ENCODE measurements at regions not wholly inside any gene's neighbourhood (a gene's known extent, or its start where the extent isn't known, plus 50 kb on each side); places are given as distances from the start of the nearest gene placed in this dataset.

DNA sequence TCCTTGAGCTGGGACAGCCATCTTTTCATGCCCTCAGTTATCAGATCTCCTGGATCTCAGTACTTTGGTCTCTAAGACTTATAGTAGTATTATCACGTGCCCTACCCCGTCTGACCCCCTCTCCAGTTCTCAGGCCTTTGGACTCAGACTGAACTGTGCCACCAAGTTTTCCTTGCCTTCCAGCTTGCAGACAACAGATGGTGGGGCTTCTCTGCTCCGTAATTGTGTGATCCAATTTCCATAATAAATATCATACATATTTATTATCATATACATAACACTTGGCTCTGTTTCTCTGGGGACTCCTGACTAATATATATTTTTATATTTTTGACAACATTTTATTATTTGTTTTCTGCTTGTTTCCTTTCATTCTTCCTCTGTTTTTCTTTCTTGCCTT is 458.8 kb upstream of the SEMA6D start:
- H3K27me3 ChIP-seq (ENCODE audit: insufficient read depth, low read depth, severe bottlenecking): no peaks in the 10 kb centered on the region
- H3K36me3 ChIP-seq: no peaks in the 10 kb centered on the region
- TF ChIP-seq, protein P1, sequence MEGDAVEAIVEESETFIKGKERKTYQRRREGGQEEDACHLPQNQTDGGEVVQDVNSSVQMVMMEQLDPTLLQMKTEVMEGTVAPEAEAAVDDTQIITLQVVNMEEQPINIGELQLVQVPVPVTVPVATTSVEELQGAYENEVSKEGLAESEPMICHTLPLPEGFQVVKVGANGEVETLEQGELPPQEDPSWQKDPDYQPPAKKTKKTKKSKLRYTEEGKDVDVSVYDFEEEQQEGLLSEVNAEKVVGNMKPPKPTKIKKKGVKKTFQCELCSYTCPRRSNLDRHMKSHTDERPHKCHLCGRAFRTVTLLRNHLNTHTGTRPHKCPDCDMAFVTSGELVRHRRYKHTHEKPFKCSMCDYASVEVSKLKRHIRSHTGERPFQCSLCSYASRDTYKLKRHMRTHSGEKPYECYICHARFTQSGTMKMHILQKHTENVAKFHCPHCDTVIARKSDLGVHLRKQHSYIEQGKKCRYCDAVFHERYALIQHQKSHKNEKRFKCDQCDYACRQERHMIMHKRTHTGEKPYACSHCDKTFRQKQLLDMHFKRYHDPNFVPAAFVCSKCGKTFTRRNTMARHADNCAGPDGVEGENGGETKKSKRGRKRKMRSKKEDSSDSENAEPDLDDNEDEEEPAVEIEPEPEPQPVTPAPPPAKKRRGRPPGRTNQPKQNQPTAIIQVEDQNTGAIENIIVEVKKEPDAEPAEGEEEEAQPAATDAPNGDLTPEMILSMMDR (IDR thresholded peaks at IDR 0.05; ENCODE audit: low read depth, low read length): no peak
- peak; percentile 6 for DNase-seq
- H3K4me3 ChIP-seq (ENCODE audit: low read depth, low read length): no peak overlapping the region
- no peak overlapping the region for H3K27ac ChIP-seq
- H3K9me3 ChIP-seq (ENCODE audit: severe bottlenecking): no peaks in the 10 kb centered on the region

DNA sequence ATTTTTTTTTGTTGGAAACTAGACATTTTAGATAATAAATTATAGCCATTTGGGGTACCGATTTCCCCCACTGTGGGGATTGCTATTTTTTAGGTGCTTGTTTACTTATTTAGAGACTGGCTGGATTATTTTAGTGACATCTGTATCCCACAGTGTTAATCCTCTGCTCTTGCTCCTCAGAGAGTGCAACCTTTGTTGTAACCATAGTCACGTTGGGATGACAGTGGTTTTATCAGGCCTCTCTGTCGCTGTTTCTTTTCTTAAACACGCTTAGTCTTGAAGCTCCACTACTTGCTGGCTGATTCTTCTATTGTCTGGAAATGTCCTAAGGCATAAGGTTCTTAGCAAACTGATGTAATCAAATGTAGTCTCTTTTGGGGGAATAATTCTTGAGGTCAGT is 451.6 kb upstream of the SEMA6D start:
- H3K4me3 ChIP-seq (ENCODE audit: low read depth, low read length): no peak overlapping the region
- H3K36me3 ChIP-seq: no peaks in the 10 kb centered on the region
- no peaks in the 10 kb centered on the region for H3K27me3 ChIP-seq (ENCODE audit: insufficient read depth, low read depth, severe bottlenecking)
- no peaks in the 10 kb centered on the region for H3K9me3 ChIP-seq (ENCODE audit: severe bottlenecking)
- no peak for DNase-seq
- H3K27ac ChIP-seq: no peak overlapping the region
- TF ChIP-seq, protein P1 (IDR thresholded peaks at IDR 0.05; ENCODE audit: low read depth, low read length): no peak

DNA sequence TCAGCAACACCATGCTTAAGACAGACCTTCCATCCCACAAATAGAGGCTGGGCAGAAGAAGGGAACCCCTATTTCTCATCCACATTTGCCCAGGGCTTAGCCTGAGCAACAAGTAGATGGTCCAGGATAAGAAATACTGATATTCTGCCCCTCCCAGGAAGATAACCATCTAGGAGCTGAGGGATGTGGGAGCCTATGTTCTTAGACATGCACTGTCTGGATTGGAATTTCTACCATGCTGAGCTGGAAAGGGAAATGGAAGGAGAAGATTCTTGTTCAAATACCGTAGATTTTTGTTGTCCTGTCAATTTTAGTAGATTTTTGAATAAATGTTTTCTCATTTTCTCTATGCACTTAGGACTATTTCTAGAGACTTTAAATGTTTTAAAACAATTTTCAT is 450.7 kb upstream of the SEMA6D start:
- Histone ChIP-seq H3K27ac (no peak overlapping the region), H3K4me3 (ENCODE audit: low read depth, low read length) (no peak overlapping the region), H3K27me3 (ENCODE audit: insufficient read depth, low read depth, severe bottlenecking) (no peaks in the 10 kb centered on the region), H3K9me3 (ENCODE audit: severe bottlenecking) (no peaks in the 10 kb centered on the region), H3K36me3 (no peaks in the 10 kb centered on the region)
- TF ChIP-seq, protein P1 (IDR thresholded peaks at IDR 0.05; ENCODE audit: low read depth, low read length): no peak
- DNase-seq: no peak

DNA sequence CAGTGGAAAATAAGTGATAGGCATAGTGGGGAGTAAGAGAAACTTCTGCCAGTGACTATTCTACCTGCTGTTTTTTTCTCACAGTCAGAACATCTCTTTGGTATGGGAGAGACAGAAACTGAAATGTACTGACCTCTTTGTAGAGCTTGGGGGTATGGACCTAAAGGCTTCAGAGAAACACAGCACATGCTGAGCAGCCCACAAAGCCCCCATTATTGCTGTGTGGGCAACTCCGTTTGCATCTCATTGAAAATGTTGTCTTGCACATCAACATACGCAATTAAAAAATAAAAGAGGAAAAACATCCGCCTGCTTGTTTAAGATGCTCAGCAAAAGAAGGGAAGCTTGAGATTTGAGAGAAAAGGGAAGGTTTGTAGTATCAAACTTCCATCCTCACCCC is 443.4 kb upstream of the SEMA6D start:
- H3K4me3 ChIP-seq (ENCODE audit: low read depth, low read length): no peak overlapping the region
- no peaks in the 10 kb centered on the region for H3K27me3 ChIP-seq (ENCODE audit: insufficient read depth, low read depth, severe bottlenecking)
- DNase-seq: no peak
- H3K36me3 ChIP-seq: no peaks in the 10 kb centered on the region
- no peak overlapping the region for H3K27ac ChIP-seq
- TF ChIP-seq, protein P1 (IDR thresholded peaks at IDR 0.05; ENCODE audit: low read depth, low read length): no peak
- H3K9me3 ChIP-seq (ENCODE audit: severe bottlenecking): peaks cover 8% of the 10 kb centered on the region

DNA sequence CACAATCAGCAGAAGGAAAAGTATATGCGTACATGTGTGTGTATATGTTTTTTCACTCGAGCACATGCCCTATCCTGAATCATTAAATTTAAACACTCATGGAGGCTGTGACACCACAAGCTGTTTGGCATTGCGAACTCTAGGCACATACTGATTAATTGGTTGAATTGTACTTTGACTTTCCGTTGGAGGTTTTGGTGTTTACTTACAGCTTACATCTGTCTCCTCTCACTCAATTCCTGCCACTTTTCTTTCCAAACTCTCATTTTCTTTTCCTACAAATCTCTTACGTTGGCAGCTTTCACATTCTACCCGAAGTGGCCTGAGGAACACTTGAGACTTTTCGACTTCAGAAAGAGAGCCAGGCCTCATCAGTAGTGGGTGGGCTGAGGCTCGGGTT is 434.1 kb upstream of the SEMA6D start:
- no peak overlapping the region for H3K27ac ChIP-seq
- no peak for DNase-seq
- no peaks in the 10 kb centered on the region for H3K27me3 ChIP-seq (ENCODE audit: insufficient read depth, low read depth, severe bottlenecking)
- TF ChIP-seq, protein P1 (IDR thresholded peaks at IDR 0.05; ENCODE audit: low read depth, low read length): no peak
- H3K36me3 ChIP-seq: no peaks in the 10 kb centered on the region
- H3K9me3 ChIP-seq (ENCODE audit: severe bottlenecking): no peaks in the 10 kb centered on the region
- no peak overlapping the region for H3K4me3 ChIP-seq (ENCODE audit: low read depth, low read length)

DNA sequence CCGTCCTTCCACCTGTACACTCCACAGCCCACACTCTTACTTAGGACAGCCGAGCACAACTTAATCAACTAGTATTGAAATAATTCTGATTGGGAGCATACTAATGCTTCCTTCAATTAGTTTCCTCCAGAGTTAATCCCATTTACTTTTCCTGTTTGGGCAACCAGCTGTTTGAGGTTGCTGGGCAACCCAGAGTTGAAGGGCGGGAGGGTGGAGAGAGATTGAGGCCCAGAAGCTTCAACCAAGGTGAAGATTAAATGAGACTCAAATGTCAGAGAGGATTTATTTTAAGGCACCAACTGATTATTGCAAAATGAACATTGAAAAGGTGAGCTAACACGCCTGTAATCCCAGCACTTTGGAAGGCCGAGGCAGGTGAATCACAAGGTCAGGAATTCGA is 428.5 kb upstream of the SEMA6D start:
- peak; percentile 28 for DNase-seq
- Histone ChIP-seq H3K4me3 (ENCODE audit: low read depth, low read length) (no peak overlapping the region), H3K27ac (no peak overlapping the region), H3K36me3 (no peaks in the 10 kb centered on the region), H3K27me3 (ENCODE audit: insufficient read depth, low read depth, severe bottlenecking) (no peaks in the 10 kb centered on the region), H3K9me3 (ENCODE audit: severe bottlenecking) (no peaks in the 10 kb centered on the region)
- TF ChIP-seq, protein P1 (IDR thresholded peaks at IDR 0.05; ENCODE audit: low read depth, low read length): no peak

All from WERI-Rb-1 (cell line).